ENCODE measurements at regions not wholly inside any gene's neighbourhood (a gene's known extent, or its start where the extent isn't known, plus 50 kb on each side); places are given as distances from the start of the nearest gene placed in this dataset.
A peak's percentile ranks its signal among the peaks of the same experiment; 100 is the strongest.

GRCh38 chr20:39266989-39267388, 304.8 kb downstream of the DHX35 start:
- H3K9me3 ChIP-seq (ENCODE audit: low read depth) = no peaks in the 10 kb centered on the region
- peaks cover 7% of the 10 kb centered on the region for H3K4me1 ChIP-seq (ENCODE audit: insufficient read depth)
- no peak overlapping the region for H3K4me2 ChIP-seq
- H3K79me2 ChIP-seq = no peaks in the 10 kb centered on the region
- 91% methylated on average over 4 of the region's 4 CpGs for WGBS (ENCODE audit: low lambda C conversion rate, missing lambda C conversion rate)
- H3K4me3 ChIP-seq = no peak overlapping the region
- no peak overlapping the region for H3K27ac ChIP-seq
- H3K27me3 ChIP-seq = no peaks in the 10 kb centered on the region
- no peaks in the 10 kb centered on the region for H3K36me3 ChIP-seq (replicated peaks; ENCODE audit: insufficient read depth, low read depth)
- H3K9me2 ChIP-seq (replicated peaks; ENCODE audit: insufficient read depth) = no peaks in the 10 kb centered on the region
- no peak overlapping the region for H2AFZ ChIP-seq
- DNase-seq (ENCODE audit: low spot score) = no peak
- no peak for TF ChIP-seq EZH2phosphoT487 (IDR thresholded peaks at IDR 0.05; ENCODE audit: low read depth, severe bottlenecking, unreplicated experiment)
- TF ChIP-seq EZH2 (IDR thresholded peaks at IDR 0.05; ENCODE audit: borderline replicate concordance) = no peak
- no peak for TF ChIP-seq CTCF (IDR thresholded peaks at IDR 0.05; ENCODE audit: poor library complexity)
- H4K20me1 ChIP-seq (ENCODE audit: insufficient read depth, poor library complexity, severe bottlenecking) = no peaks in the 10 kb centered on the region

GRCh38 chr20:39264506-39265172, 302.5 kb downstream of the DHX35 start:
- H3K4me2 ChIP-seq = no peak overlapping the region
- no peaks in the 10 kb centered on the region for H3K9me3 ChIP-seq (ENCODE audit: low read depth)
- no peak overlapping the region for H3K27ac ChIP-seq
- no peak overlapping the region for H2AFZ ChIP-seq
- H3K4me3 ChIP-seq = no peak overlapping the region
- no peaks in the 10 kb centered on the region for H3K4me1 ChIP-seq (ENCODE audit: insufficient read depth)
- no peaks in the 10 kb centered on the region for H3K36me3 ChIP-seq (replicated peaks; ENCODE audit: insufficient read depth, low read depth)
- no peaks in the 10 kb centered on the region for H4K20me1 ChIP-seq (ENCODE audit: insufficient read depth, poor library complexity, severe bottlenecking)
- peak; percentile 78 for TF ChIP-seq CTCF (IDR thresholded peaks at IDR 0.05; ENCODE audit: poor library complexity)
- no peak for TF ChIP-seq EZH2 (IDR thresholded peaks at IDR 0.05; ENCODE audit: borderline replicate concordance)
- H3K27me3 ChIP-seq = no peaks in the 10 kb centered on the region
- H3K9me2 ChIP-seq (replicated peaks; ENCODE audit: insufficient read depth) = no peaks in the 10 kb centered on the region
- peak; percentile 84 for DNase-seq (ENCODE audit: low spot score)
- WGBS (ENCODE audit: low lambda C conversion rate, missing lambda C conversion rate) = 23% methylated on average over 3 of the region's 3 CpGs
- H3K79me2 ChIP-seq = no peaks in the 10 kb centered on the region

GRCh38 chr20:39263076-39263475, 300.9 kb downstream of the DHX35 start:
- Histone ChIP-seq H3K79me2 (no peaks in the 10 kb centered on the region), H3K4me1 (ENCODE audit: insufficient read depth) (peaks cover 8% of the 10 kb centered on the region), H3K36me3 (replicated peaks; ENCODE audit: insufficient read depth, low read depth) (no peaks in the 10 kb centered on the region), H3K27ac (no peak overlapping the region), H3K9me2 (replicated peaks; ENCODE audit: insufficient read depth) (no peaks in the 10 kb centered on the region), H2AFZ (no peak overlapping the region), H3K27me3 (no peaks in the 10 kb centered on the region), H3K4me3 (no peak overlapping the region), H3K4me2 (no peak overlapping the region), H4K20me1 (ENCODE audit: insufficient read depth, poor library complexity, severe bottlenecking) (no peaks in the 10 kb centered on the region), H3K9me3 (ENCODE audit: low read depth) (no peaks in the 10 kb centered on the region)
- TF ChIP-seq CTCF (IDR thresholded peaks at IDR 0.05; ENCODE audit: poor library complexity) = no peak
- no peak for TF ChIP-seq EZH2 (IDR thresholded peaks at IDR 0.05; ENCODE audit: borderline replicate concordance)
- no peak for TF ChIP-seq EZH2phosphoT487 (IDR thresholded peaks at IDR 0.05; ENCODE audit: low read depth, severe bottlenecking, unreplicated experiment)
- no peak for DNase-seq (ENCODE audit: low spot score)

GRCh38 chr20:39259808-39260207, 297.7 kb downstream of the DHX35 start:
- Histone ChIP-seq H3K9me3 (ENCODE audit: low read depth) (no peaks in the 10 kb centered on the region), H3K27me3 (no peaks in the 10 kb centered on the region), H3K4me2 (no peak overlapping the region), H3K27ac (no peak overlapping the region), H2AFZ (no peak overlapping the region), H3K36me3 (replicated peaks; ENCODE audit: insufficient read depth, low read depth) (no peaks in the 10 kb centered on the region), H3K79me2 (no peaks in the 10 kb centered on the region), H3K4me3 (no peak overlapping the region), H3K9me2 (replicated peaks; ENCODE audit: insufficient read depth) (no peaks in the 10 kb centered on the region), H3K4me1 (ENCODE audit: insufficient read depth) (peaks cover 8% of the 10 kb centered on the region), H4K20me1 (ENCODE audit: insufficient read depth, poor library complexity, severe bottlenecking) (no peaks in the 10 kb centered on the region)
- DNase-seq (ENCODE audit: low spot score) = no peak
- TF ChIP-seq CTCF (IDR thresholded peaks at IDR 0.05; ENCODE audit: poor library complexity) (no peak), EZH2 (IDR thresholded peaks at IDR 0.05; ENCODE audit: borderline replicate concordance) (no peak), EZH2phosphoT487 (IDR thresholded peaks at IDR 0.05; ENCODE audit: low read depth, severe bottlenecking, unreplicated experiment) (no peak)
- 79% methylated on average over 2 of the region's 2 CpGs for WGBS (ENCODE audit: low lambda C conversion rate, missing lambda C conversion rate)
